AG09319 (cell line): ENCODE measurements at regions not wholly inside any gene's neighbourhood (a gene's known extent, or its start where the extent isn't known, plus 50 kb on each side); places are given as distances from the start of the nearest gene placed in this dataset.

ENCODE experiments used
- DNase-seq: peaks from one replicate; pipeline ENCODE4 v3.0.0-alpha.2; 2010; ENCODE audit warnings: low read depth; ENCODE audit errors: extremely low read depth
- CTCF ChIP-seq: IDR thresholded peaks from 2 replicates; pipeline ENCODE4 v1.5.1; 2011; ENCODE audit warnings: low read depth, mild to moderate bottlenecking, inconsistent platforms, low read length, moderate library complexity

- no peak for TF ChIP-seq CTCF
- no peak for DNase-seq
These were observed 56.1 kb upstream of the ADO start for GRCh38 chr10:62748386-62748785.

GRCh38 chr10:62749093-62749683 lies 55.3 kb upstream of the ADO start:
- no peak for TF ChIP-seq CTCF
- DNase-seq: no peak
